ENCODE measurements at regions not wholly inside any gene's neighbourhood (a gene's known extent, or its start where the extent isn't known, plus 50 kb on each side); places are given as distances from the start of the nearest gene placed in this dataset.

- no peak for TF ChIP-seq CTCF (IDR thresholded peaks at IDR 0.05; ENCODE audit: low read length)
- no peak for TF ChIP-seq EZH2phosphoT487 (IDR thresholded peaks at IDR 0.05; ENCODE audit: low read length)
Measured at GRCh38 chr3:177676148-177676547, 478.9 kb upstream of the TBL1XR1 start.

Measured in MM.1S (cell line).